NB4 (cell line): ENCODE measurements at regions not wholly inside any gene's neighbourhood (a gene's known extent, or its start where the extent isn't known, plus 50 kb on each side); places are given as distances from the start of the nearest gene placed in this dataset.
A peak's percentile ranks its signal among the peaks of the same experiment; 100 is the strongest.
"Not testable (repeated sequence)": the region's sequence is repeated elsewhere in the genome, so short reads cannot be mapped to it uniquely, and the experiment has no call there.

Experiments
- DNase-seq: peaks from one replicate; pipeline ENCODE4 v3.0.0; 2010; ENCODE audit warnings: low read depth
- H3K4me3 ChIP-seq: one replicate; pipeline ENCODE4 v1.5.1; 2011; ENCODE audit warnings: mild to moderate bottlenecking, low read depth, low read length, moderate library complexity
- CTCF ChIP-seq: IDR thresholded peaks from one replicate; pipeline ENCODE4 v1.5.1; 2012; ENCODE audit warnings: low read depth, low read length
- MAX ChIP-seq: IDR thresholded peaks from 2 replicates; pipeline ENCODE4 v1.6.1; 2011; ENCODE audit warnings: low read depth, low read length
- MYC ChIP-seq: IDR thresholded peaks from 2 replicates; pipeline ENCODE4 v1.6.1; 2011; ENCODE audit warnings: low read depth, low read length
- POLR2A ChIP-seq: IDR thresholded peaks from 2 replicates; pipeline ENCODE4 v1.6.1; 2011; ENCODE audit warnings: mild to moderate bottlenecking; ENCODE audit not compliant: insufficient read length; ENCODE audit errors: extremely low read depth

DNA sequence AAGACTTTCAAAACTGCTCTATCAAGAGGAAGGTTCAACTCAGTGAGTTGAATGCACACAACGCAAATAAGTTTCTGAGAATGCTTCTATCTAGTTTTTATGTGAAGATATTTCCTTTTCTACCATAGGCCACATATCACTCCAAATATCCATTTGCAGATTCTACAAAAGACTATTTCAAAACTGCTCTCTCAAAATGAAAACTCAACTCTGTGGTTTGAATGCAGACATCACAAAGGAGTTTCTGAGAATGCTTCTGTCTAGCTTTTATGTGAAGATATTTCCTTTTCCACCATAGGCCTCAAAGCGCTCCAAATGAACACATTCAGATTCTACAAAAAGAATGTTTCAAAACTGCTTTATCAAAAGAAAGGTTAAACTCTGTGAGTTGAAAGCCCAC is 1093.1 kb upstream of the DEFB115 start:
- H3K4me3 ChIP-seq, DNase-seq: not testable (repeated sequence)

- H3K4me3 ChIP-seq = no peak overlapping the region
- no peak for DNase-seq
- TF ChIP-seq MYC (no peak), CTCF (no peak), MAX (no peak), POLR2A (no peak)
These were observed 1089.9 kb upstream of the DEFB115 start for GRCh38 chr20:30167540-30167939.

GRCh38 chr20:30168025-30168799 is 1089.3 kb upstream of the DEFB115 start:
- no peak for DNase-seq
- H3K4me3 ChIP-seq = no peak overlapping the region
- TF ChIP-seq MYC = no peak
- TF ChIP-seq POLR2A = no peak

DNA sequence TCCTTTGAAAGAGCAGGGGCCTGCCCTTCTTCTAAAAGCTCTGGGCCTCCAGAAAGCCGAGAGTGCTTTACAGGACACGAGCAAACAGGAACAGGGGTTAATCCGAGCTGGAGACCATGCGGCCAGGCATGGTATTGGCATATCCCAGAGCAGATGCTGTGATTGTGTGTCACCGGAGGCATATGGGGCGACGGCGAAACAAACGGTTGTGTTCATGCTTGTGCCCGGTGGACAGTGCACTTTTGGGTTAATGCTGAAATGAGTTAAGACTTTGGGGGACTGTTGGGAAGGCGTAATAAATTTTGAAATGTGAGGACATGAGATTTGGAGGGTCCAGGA is 1088.7 kb upstream of the DEFB115 start:
- H3K4me3 ChIP-seq = no peak overlapping the region
- TF ChIP-seq MYC = no peak
- no peak for TF ChIP-seq POLR2A
- DNase-seq = no peak

GRCh38 chr20:30175681-30176080 is 1081.8 kb upstream of the DEFB115 start:
- no peak overlapping the region for H3K4me3 ChIP-seq
- no peak for TF ChIP-seq POLR2A
- TF ChIP-seq MAX = no peak
- DNase-seq = no peak

- not testable (repeated sequence) for H3K4me3 ChIP-seq, DNase-seq
These were observed 1074.3 kb upstream of the DEFB115 start for GRCh38 chr20:30183124-30183523.

GRCh38 chr20:30191785-30192184 is 1065.7 kb upstream of the DEFB115 start:
- not testable (repeated sequence) for H3K4me3 ChIP-seq, DNase-seq

GRCh38 chr20:30234477-30234876 is 1023.0 kb upstream of the DEFB115 start:
- peak; percentile 0 for DNase-seq
- H3K4me3 ChIP-seq = not testable (repeated sequence)

GRCh38 chr20:30275073-30275472 is 982.4 kb upstream of the DEFB115 start:
- not testable (repeated sequence) for DNase-seq, H3K4me3 ChIP-seq

DNA sequence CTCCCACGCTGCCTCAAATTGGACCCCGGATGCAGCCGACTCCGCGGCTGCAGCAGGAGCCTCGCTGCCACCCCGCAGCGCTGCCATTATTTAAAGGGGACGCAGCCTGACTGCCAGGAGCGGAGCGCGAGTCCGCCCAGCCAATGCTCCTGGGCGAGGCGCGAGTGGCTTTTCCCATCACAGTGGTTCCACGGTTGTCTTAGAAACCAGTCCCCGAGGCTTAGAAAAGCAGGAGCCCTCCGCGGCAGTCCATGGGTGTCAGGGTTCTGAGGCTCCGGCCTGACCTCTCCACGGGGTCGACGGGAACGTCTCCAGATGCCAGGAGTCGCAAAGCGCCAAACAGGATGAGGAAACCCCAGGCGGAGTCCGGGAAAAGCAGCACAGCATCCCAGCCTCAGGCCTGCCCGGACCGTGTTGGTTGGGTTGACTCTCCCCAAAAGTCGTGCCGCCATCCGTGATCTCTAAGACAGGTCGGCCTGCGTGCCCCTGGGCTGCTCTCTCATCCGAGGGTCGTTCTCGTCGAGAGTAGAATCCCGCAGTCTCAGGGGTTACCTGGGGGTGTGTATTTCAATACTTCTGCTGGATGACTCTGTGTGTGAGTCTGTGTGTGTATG is 975.8 kb upstream of the DEFB115 start:
- H3K4me3 ChIP-seq = no peak overlapping the region
- TF ChIP-seq POLR2A (no peak), MYC (no peak), CTCF (no peak), MAX (no peak)
- no peak for DNase-seq

GRCh38 chr20:30283476-30284280 is 973.8 kb upstream of the DEFB115 start:
- not testable (repeated sequence) for DNase-seq, H3K4me3 ChIP-seq
